NCI-H2227 treated with DMSO at 0.1 percent for 48 hours (cell line): ENCODE measurements at regions not wholly inside any gene's neighbourhood (a gene's known extent, or its start where the extent isn't known, plus 50 kb on each side); places are given as distances from the start of the nearest gene placed in this dataset.

Experiments
- DNase-seq: peaks from one replicate; lab custom pipeline; 2025; lab: John Stamatoyannopoulos, UW

DNA sequence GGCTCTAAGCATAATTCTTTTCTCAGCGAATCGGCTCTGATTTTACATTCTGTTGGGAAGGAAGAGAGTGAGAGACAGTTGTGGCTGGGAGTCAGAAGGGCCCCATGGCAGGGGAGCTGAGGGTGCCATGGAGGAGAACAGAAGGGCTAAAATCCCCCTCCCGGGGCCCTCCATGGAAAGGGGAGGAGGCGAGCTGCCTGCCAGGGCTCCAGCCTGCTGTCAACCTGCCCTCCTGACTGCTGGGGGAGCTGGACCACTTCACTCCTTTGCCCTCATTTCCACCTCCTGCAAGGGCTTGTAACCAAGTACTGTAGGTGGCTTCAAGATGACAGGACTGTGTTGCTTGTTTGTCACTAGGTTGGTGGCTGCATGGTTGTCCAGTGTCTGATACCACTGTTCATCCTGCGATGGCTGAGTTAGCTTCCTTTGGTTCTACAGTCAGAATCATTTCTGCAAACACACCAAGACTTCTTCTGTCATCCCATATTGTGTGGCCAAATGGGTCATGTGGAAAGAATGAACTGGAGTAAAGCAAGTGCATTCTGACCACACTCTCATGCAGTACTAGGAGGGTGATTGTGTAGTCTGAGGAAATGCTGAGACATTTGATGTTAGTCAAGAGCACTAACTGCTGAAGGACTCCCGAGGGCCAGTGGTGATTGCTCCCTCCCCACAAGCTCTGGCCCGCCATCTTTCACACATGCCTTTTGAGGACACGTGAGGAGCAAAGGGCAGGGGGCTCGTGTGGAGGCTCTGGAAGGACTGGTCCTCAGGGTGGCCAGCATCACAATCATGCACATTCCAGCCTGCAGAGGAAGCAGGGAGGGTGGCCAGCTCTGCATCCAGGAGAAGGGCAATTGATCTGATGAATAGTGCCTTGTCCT lies 307.2 kb downstream of the GADD45G start:
- DNase-seq, result no peak

DNA sequence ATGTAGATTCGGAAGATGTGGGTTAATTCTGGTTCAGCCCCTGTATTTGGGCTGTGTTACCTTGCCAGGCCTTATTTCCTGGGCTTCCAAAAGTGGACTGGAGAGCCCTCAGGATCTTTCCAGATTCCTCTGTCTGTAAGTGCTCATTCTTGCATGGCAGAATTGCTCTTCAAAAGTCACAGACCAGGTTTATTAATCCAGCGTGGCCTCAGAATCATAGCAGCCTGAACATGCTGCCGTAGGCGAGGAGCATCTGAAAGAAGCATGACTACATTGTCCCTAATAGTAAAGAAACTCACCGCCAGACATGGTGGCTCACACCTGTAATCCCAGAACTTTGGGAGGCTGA lies 307.8 kb downstream of the GADD45G start:
- DNase-seq, result no peak

DNA sequence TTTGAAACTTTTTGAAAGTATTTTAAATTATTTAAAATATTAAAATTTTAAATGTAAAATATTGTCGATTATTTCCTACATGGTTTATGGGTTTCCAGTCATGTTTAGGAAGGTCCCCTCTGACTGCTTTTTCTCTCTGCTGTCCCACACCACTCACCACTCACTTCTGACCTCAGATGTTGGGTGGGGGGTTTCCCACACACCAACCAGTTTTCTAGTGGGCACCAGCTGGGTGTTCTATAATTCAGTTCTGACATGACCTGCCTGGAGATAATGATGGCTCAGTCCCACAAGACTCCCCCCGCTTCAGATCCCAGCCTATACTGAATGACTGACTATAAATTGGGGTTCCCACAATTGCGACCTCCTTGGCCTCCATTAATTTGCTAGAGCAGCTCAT lies 310.4 kb downstream of the GADD45G start:
- no peak for DNase-seq

DNA sequence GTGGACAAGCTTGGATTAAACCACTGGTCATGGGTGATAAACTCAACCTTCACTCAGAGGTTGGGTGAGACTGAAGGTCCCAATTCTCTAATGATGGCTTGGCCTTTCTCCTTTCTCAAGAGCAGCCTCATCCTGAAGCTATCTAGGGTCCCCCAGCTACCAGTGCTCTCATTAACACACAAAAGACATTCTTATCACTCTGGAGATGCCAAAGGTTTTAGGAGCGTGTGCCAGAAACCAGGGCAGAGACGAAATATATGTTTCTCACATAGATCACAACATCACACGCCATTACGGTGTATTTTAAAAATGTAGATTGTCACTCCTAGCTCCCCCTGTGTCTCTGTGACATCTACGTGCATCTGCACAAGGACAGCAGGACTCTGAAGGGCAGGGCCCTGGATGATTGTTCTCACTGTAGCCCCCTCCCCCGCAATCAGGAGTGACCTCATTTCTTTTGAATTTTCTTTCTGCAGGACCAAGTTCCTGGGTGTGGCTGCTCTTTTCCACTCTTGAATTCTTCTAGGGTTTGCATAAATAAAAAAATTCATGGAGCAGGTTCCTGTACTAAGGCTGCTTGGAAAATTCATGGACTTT lies 311.3 kb downstream of the GADD45G start:
- no peak for DNase-seq

DNA sequence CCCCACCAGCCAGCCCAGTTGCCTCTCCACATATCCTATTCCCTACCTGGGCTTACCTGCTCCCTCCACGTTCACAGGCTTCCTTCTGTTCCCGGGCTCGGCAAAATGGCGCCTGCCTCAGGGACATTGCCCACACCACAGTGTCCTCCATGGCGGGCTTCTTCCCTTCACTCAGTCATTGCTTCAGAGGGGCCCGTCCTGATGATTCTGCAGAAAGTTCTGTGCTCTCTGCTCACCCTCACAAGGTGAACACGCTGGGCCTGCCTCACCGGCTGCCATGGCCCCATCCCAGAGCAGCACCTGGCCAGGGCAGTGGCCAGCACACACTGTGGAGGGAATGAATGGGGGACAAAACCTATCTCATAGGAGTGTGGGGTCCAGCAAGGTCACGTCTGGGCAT lies 313.0 kb downstream of the GADD45G start:
- DNase-seq, result no peak

DNA sequence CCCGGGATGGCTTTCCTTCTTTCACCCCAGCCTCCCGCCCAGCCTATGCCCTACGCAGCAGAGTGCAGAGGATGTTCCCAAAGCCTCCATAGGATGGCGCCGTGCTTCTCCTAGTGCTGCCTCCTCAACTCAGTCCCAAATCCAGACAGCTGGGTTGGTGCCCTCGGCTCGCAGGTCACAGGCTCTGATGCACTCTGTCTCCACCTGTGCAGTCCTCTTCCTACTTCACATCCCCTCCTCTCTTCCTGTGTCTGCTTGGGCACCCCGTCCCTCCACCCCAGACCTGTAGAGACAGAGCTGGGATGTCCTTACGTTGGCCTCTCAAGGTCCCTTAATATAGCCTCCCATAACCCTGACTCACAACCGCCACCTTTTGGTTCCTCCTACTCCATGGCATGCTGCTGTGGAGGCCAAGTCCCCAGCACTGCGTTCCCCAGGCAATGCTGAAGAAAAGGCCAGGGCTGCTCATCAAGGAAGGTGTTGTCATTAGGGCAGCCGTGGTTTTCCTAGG lies 314.4 kb downstream of the GADD45G start:
- no peak for DNase-seq

DNA sequence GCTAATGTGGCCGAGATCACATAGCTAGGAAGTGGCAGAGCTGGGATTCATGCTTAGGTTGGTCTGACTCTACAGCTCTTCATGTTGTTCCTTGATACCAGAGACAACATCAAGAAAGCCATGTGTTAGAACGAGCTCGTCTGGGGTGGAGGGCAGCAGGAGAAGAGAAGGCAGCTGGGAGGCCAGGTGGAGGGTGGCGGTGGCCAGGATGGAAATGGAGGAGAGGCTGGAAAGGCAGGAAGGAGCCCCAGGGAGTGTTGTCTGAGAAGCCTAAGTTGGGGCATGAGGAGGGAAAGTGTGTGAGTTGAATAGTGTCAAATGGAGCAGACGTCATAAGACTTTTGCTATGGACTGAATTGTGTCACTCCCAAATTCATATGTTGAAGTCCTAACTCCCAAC lies 315.3 kb downstream of the GADD45G start:
- no peak for DNase-seq

DNA sequence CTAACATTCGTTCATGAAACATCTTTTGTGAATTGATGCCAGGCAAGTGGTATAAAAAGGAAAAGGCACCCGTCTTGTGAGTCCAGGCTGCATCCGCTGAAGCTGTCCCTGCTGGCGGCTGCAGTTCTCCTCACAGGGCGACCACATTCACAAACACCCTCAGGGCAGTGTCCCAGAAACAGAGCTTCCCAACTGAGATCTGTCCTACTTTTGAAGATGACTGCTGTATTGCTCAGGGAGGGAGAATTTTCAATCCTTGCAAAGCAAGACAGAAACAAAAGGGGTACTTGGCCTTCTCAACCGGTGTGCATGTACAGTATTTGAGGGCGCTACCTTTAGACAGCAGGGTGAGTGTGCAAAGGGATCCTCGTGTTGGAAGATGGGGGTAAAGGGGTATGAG lies 316.1 kb downstream of the GADD45G start:
- DNase-seq, result no peak

DNA sequence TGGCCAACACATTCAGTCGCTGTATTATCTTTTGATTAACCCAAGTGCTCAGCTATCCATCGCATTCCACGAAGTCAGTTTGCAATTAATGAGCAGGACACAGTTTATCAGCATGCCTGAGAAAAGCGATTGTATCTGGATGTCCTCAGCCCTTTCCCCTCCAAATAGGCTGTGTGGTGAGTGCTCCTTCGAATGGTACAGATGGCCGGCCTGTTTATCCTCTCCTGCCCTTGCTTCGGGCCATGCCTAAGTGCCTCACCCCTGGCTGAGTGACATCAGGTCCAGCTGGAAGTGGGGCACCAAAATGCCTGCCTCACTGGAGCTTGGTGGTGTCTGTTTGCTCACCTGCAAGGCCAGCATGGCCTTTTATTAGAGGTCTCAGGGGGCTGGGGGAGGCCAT lies 317.3 kb downstream of the GADD45G start:
- no peak for DNase-seq

DNA sequence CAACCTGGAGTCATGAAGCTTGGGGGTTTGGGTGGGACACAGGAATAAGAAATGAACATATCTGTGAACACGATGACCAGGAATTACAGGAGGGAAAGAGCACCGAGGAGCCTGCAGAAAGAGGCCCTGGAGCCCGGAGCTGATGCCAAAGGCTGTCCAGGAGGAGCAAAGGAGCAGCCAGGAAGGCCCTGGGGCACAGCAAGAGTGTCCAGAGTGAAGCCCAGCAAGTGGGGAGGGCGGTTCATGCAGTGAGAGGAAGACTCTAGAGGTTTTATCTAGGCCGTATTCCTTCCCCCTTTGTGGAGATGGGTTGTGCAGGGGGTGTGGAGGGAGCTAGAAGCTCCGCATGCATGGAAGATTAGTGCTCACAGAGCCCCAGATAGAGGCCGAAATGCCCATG lies 318.4 kb downstream of the GADD45G start:
- no peak for DNase-seq

DNA sequence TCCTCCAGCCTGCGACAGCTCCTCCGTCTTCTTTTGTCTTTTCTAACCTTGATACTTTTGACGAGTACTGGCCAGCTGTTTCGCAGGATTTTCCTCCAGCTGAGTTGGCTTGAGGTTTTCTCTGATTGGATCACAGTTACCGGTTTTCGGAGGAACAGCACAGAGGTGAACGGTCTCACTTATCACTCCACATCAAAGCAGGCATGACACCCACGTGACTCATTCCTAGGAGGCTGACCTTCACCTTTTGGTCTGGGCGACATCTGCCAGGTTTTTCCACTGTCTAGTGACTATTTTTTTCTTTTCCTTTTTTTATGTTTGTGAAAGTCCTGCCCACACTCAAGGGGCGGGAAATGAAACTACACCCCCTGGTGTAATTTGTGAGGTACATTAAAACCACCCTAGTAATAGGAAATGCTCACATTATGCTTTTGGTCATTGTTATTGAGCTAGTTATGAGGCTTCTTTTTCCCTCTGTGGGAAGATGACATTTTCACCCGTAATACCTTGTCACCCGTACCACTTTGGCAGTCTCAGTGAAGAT lies 319.2 kb downstream of the GADD45G start:
- DNase-seq, result no peak

DNA sequence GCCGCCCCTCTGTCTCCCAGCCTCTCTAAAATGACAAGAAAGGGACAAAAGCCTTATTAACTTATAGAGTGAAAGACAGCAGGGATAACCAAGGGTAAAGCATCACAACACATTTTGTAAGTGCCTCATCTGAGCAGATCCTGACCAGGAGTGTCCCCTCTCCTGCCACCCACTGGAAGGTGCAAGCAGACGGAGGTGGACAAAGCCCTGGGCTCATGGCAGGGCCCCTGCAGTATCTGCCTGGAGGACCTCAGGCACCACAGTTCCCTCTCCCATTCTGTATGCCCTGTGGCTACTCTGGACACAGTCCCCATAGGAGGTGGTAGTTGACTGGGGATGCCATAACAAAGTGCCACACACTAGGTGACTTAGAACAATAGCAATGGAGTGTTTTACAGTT lies 319.8 kb downstream of the GADD45G start:
- DNase-seq, result no peak

DNA sequence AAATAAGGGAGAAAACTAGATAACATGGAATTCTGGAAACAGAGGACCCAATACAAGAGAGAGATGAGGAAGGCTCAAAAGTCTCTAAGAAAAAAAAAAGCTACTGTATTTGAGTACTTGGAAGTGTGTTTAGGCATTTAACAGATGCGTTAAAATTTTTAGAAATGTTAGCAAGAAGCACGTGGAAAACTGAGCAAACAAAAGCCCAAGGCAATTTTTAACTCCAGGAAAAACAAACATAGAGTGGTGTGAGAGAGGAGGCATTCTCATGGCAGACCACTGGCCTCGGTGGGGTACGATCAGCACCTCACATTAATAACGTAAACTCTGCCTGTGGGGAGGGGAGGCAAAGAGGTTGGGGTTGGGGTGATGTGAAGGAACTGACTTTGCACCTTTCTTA lies 321.4 kb downstream of the GADD45G start:
- DNase-seq, result no peak

DNA sequence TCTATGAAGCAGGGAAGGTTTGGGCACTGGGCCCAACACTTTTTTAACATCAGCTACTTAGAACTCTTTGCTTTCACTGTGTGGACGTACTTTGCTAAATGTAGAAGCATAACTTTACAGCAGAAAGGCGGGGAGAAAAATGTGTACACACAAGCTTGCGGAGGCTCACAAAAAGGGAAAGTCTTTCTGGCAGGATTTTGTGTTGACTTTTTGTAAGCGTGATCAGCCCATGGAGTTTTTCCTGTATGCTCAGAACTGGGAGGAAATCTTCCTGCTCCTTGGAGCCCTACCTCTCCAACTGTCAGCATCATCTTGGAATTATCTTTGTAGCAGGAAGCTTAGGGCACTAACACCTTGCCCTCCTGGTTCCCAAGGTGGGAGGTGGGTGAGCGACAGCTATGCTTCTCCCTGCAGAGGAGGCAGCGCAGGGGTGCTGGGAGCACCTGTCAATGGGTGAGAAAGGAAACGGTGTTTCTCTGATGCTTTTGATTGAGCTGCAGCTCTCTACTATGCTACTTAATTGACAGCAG lies 321.9 kb downstream of the GADD45G start:
- DNase-seq, result no peak

DNA sequence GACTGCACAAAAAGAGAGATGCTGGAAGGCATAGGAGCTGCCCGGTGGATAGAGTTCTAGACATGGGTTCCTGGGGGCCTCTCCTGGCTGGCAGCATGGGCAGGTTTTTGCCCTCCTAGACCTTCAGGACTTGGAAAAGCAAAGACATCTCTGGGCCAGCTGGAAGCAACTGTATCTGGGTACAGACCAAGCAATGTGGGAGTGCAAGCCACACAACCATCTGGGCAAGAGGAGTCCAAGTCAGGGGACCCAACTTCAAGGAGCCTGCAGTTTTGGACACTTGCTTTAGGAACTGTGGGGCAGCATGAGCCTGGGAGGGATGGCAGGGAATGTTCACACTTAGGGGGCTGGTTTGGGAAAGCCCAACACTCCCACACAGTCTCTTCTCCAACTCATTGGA lies 323.3 kb downstream of the GADD45G start:
- no peak for DNase-seq

DNA sequence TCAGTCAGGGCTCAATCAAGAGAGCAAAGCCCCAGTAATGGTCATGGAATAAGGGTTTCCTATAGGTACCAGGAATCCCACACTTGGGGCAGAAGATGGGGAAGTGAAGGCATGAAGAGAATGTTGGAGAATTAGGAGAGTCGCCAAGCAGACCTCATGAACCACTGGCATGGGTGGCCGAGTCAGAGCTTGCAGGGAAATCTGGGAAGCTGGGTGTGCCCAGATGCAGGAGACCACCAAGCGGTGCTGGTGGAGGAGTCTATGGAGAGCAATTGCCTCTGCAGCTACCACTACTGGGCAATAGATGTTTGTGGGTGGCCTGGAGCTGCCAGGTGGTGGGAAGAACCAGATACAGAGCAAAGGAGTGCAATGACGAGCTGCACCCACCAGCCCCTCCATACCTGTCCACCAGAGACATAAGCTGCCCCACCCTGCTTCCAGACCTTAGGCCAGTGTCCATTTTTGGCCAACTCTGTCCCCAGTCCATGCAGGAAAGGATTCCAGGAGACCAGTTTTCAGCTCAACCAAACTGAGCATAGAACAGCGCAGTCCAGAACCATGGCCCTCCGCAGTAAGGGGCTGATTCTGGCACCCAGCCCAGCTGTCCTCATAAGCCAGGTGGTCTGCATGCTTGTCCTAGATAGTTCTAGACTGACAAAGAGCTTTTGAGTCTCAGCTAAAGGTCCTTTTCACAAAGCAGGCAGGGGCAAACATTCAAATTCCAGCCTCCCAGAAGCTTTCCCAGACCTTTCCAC lies 323.9 kb downstream of the GADD45G start:
- DNase-seq, result no peak

DNA sequence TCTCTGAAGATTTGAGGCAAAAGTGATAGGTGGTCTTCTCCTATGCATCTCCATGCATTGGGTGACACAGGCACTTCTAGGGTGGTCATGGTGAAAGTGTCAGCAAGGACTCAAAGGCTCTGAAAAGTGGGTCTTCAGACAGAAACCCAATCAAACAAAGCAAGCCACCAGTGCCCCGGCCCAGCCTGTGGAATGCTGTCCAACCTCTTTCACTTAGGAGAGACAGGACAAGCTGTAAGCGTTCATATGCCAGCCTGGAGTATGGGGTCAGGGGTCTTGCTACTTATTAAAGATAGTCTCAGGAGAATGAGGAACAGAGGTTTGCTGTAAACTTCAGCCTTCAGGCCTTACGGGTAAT lies 324.5 kb downstream of the GADD45G start:
- DNase-seq, result no peak

DNA sequence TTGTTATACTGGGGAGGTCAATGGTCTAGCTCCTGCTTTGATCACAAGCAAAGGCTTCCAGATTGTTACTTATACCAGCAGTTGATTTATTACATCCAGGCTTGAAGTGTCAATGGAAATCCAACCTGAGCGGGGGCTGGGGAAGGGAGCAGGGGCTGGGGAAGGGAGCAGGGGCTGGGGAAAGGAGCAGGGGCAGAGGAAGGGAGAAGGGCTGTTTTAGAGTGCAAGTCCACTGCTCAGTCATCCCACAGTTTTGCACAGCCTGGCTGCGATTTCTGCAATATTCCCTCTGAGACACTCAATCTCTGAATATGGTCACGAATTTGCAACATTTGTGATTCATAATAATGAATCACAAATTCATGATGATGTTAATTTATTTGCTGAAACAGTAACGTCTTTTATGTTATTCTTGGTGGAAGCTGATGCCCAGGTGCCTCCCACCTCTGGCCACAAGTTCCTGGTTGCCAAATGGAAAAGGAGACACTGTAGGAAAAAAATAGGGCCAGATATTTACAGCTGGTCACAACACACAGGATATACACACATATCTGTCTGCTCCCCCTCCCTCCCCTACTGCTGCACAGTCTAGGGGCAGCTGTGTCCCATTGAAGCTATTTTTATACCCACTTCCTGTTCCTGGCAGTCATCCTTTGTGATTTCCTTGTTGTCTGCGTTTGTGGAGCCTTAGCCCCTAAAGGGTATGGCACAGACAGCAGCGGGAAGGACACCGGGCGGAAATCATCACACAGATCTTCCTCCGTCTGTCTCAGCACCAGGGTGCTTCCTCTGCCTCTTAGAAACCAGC lies 325.1 kb downstream of the GADD45G start:
- DNase-seq, result no peak

DNA sequence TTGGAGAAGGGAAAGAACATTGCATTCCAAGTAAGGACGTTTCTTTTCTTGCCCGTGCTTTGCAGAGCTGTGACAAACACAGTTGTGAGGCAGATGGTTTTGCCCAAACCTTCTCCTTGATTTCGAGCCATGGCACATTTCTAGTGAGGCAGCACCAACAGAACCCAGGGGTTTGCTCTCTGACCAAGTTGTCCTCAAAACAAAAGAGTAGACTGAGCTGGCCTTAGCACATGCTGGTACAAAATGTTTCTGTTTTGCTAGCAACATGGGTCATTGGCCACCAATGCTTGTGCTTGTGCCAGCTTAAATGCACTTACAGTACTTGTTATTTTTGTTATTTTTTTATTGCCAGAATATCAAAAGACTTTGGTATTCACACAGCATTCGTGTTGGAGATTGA lies 328.8 kb downstream of the GADD45G start:
- no peak for DNase-seq

DNA sequence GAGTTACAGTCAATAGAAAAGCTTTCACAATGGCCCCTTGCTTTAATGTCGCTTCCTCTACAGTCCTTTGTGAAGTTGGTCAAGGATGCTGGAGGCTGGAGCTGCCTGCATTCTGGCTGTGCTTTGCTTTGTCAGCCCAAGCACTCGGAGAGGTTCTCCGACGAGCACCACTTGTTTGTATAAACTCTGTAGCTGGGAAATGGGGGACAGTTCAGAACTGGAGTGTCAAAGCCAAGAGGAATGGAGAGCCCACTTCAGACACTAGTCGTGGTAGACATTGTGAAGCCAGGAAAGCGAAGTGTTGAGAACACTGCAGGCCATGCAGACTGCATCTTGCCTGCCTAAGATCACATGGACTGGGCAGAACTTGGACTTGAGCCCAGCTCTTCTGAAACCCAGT lies 330.3 kb downstream of the GADD45G start:
- no peak for DNase-seq

DNA sequence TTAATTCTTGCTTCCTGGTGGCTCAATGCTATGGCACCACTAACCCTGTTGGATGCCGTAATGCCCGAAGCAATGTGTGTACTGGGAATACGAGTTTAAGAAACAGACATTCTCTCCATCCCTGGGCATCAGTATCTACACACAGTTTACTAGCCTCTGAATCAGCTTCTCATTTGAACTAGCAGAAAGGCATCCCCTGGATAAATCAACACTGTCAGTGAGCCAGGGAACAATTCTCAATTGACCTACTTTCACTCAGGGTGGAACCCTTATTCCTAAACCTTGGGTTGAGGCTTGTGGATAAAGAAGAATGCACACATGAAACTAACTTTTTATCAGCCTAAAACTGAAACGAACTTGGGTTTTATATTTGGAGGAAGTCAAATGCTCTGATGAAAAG lies 331.0 kb downstream of the GADD45G start:
- DNase-seq, result no peak

DNA sequence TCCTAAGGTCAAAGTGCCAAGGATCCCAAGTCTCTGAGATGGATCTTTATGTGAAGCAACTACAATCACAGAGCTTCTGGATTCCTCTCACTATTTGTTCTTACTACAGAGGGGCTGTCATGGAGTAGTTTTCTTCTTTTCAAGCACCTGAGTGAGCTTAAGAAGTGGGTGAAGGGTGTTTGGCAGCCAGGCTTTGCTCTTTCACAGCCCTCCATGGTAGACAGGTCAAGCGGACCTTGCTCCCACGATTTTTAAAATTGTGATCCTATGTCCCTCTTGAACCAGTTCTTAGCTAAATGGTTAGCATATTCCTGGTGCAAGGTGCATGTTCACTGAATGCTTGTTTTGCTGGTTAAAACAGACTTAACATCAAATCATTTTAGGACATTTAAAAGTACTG lies 332.2 kb downstream of the GADD45G start:
- no peak for DNase-seq
